OCI-M1 (cell line): ENCODE measurements at regions not wholly inside any gene's neighbourhood (a gene's known extent, or its start where the extent isn't known, plus 50 kb on each side); places are given as distances from the start of the nearest gene placed in this dataset.

ENCODE experiments used
- DNase-seq: peaks from one replicate; lab custom pipeline; 2025; lab: John Stamatoyannopoulos, UW

- DNase-seq, result peak; percentile 65
These were observed 195.2 kb upstream of the DPPA4 start for GRCh38 chr3:109532257-109533216.

GRCh38 chr3:109545746-109546145 is 208.4 kb upstream of the DPPA4 start:
- DNase-seq, result no peak

GRCh38 chr3:109548192-109548938 is 211.0 kb upstream of the DPPA4 start:
- no peak for DNase-seq

GRCh38 chr3:109553591-109554371 is 216.4 kb upstream of the DPPA4 start:
- no peak for DNase-seq

- DNase-seq, result no peak
These were observed 222.0 kb upstream of the DPPA4 start for GRCh38 chr3:109559389-109559788.

- DNase-seq, result peak; percentile 56
These were observed 225.8 kb upstream of the DPPA4 start for GRCh38 chr3:109563149-109563548.

GRCh38 chr3:109569135-109569846 is 231.9 kb upstream of the DPPA4 start:
- DNase-seq, result no peak

- no peak for DNase-seq
These were observed 233.1 kb upstream of the DPPA4 start for GRCh38 chr3:109570408-109570807.

- DNase-seq, result no peak
These were observed 235.0 kb upstream of the DPPA4 start for GRCh38 chr3:109572301-109572700.

GRCh38 chr3:109596991-109597390 is 259.6 kb upstream of the DPPA4 start:
- DNase-seq, result no peak

GRCh38 chr3:109597444-109597843 is 260.1 kb upstream of the DPPA4 start:
- no peak for DNase-seq

- DNase-seq, result no peak
These were observed 270.6 kb upstream of the DPPA4 start for GRCh38 chr3:109607897-109608296.

- no peak for DNase-seq
These were observed 271.2 kb upstream of the DPPA4 start for GRCh38 chr3:109608574-109608973.

GRCh38 chr3:109618766-109619378 is 281.5 kb upstream of the DPPA4 start:
- DNase-seq, result no peak

GRCh38 chr3:109631897-109632296 is 294.6 kb upstream of the DPPA4 start:
- DNase-seq, result no peak

GRCh38 chr3:109640146-109640652 is 302.9 kb upstream of the DPPA4 start:
- no peak for DNase-seq

- DNase-seq, result no peak
These were observed 304.7 kb upstream of the DPPA4 start for GRCh38 chr3:109642025-109642424.

GRCh38 chr3:109643590-109643989 is 306.2 kb upstream of the DPPA4 start:
- DNase-seq, result peak; percentile 19

GRCh38 chr3:109644332-109644731 is 307.0 kb upstream of the DPPA4 start:
- no peak for DNase-seq

- peak; percentile 18 for DNase-seq
These were observed 307.4 kb upstream of the DPPA4 start for GRCh38 chr3:109644746-109645145.

GRCh38 chr3:109648027-109648426 is 310.7 kb upstream of the DPPA4 start:
- DNase-seq, result no peak
